OCI-LY1 (cell line): ENCODE measurements at regions not wholly inside any gene's neighbourhood (a gene's known extent, or its start where the extent isn't known, plus 50 kb on each side); places are given as distances from the start of the nearest gene placed in this dataset.

ENCODE experiments used
- H2AFZ ChIP-seq: fragments of 200-600 bp; sonication (generic), shearing (Covaris generic); 2 replicates; pipeline ENCODE4 v1.6.0; 2014; ENCODE audit warnings: antibody characterized with exemption, mild to moderate bottlenecking, low read length
- H3F3A ChIP-seq: fragments of 200-600 bp; sonication (generic), shearing (Covaris generic); 2 replicates; pipeline ENCODE4 v1.6.0; 2014; ENCODE audit warnings: mild to moderate bottlenecking, antibody characterized with exemption, low read length, moderate library complexity; ENCODE audit not compliant: insufficient read depth
- H3K27ac ChIP-seq: fragments of 200-600 bp; sonication (generic); 2 replicates; pipeline ENCODE4 v1.5.1; 2014; ENCODE audit warnings: low read length, mixed run types, mild to moderate bottlenecking, low read depth; ENCODE audit not compliant: poor library complexity, severe bottlenecking
- H3K27me3 ChIP-seq: fragments of 200-600 bp; sonication (generic); 2 replicates; pipeline ENCODE4 v1.6.0; 2014; ENCODE audit warnings: antibody characterized with exemption, mild to moderate bottlenecking, low read length, moderate library complexity; ENCODE audit not compliant: insufficient read depth
- H3K36me3 ChIP-seq: fragments of 200-600 bp; sonication (generic); 2 replicates; pipeline ENCODE4 v1.6.1; 2014; ENCODE audit warnings: mild to moderate bottlenecking, antibody characterized with exemption, low read length, moderate library complexity, mixed read lengths; ENCODE audit not compliant: insufficient read depth
- H3K4me1 ChIP-seq: fragments of 200-600 bp; sonication (generic); 2 replicates; pipeline ENCODE4 v1.5.1; 2014; ENCODE audit warnings: mild to moderate bottlenecking, low read length, moderate library complexity; ENCODE audit not compliant: insufficient read depth, severe bottlenecking
- H3K4me2 ChIP-seq: fragments of 200-600 bp; sonication (generic), shearing (Covaris generic); 2 replicates; pipeline ENCODE4 v1.6.1; 2014; ENCODE audit warnings: low read length
- H3K4me3 ChIP-seq: fragments of 200-600 bp; sonication (generic); 2 replicates; pipeline ENCODE4 v1.5.1; 2014; ENCODE audit warnings: low read length, low read depth, mild to moderate bottlenecking, mixed read lengths; ENCODE audit not compliant: poor library complexity, severe bottlenecking
- H3K79me2 ChIP-seq: fragments of 200-600 bp; shearing (Covaris generic); 2 replicates; pipeline ENCODE4 v1.6.1; 2016; ENCODE audit warnings: mixed run types, low read length, mixed read lengths; ENCODE audit not compliant: insufficient read depth
- H3K9ac ChIP-seq: fragments of 200-600 bp; sonication (generic), shearing (Covaris generic); 2 replicates; pipeline ENCODE4 v1.6.1; 2014; ENCODE audit warnings: mild to moderate bottlenecking, low read length, mixed read lengths
- H3K9me2 ChIP-seq: fragments of 200-600 bp; sonication (generic), shearing (Covaris generic); 2 replicates; pipeline ENCODE4 v1.6.1; 2014; ENCODE audit warnings: low read depth, mild to moderate bottlenecking, low read length, mixed read lengths
- H3K9me3 ChIP-seq: fragments of 200-600 bp; shearing (Covaris generic); 2 replicates; pipeline ENCODE4 v1.6.1; 2014; ENCODE audit warnings: low read length, mixed read lengths
- H4K20me1 ChIP-seq: fragments of 200-600 bp; sonication (generic), shearing (Covaris generic); 2 replicates; pipeline ENCODE4 v1.6.0; 2016; ENCODE audit warnings: mild to moderate bottlenecking, low read length; ENCODE audit not compliant: insufficient read depth
- EZH2 ChIP-seq: fragments of 200-600 bp; sonication (generic), shearing (Covaris generic); IDR thresholded peaks from 2 replicates; pipeline ENCODE4 v1.8.0; 2017; ENCODE audit warnings: borderline replicate concordance, mixed run types, mild to moderate bottlenecking, antibody characterized with exemption, low read length, moderate library complexity, mixed read lengths
- TF ChIP-seq, protein P1 (sequence below): fragments of 200-600 bp; sonication (generic), shearing (Covaris generic); IDR thresholded peaks from 2 replicates; pipeline ENCODE4 v1.5.1; 2017; ENCODE audit warnings: mild to moderate bottlenecking, antibody characterized with exemption, low read length, moderate library complexity, mixed read lengths

DNA sequence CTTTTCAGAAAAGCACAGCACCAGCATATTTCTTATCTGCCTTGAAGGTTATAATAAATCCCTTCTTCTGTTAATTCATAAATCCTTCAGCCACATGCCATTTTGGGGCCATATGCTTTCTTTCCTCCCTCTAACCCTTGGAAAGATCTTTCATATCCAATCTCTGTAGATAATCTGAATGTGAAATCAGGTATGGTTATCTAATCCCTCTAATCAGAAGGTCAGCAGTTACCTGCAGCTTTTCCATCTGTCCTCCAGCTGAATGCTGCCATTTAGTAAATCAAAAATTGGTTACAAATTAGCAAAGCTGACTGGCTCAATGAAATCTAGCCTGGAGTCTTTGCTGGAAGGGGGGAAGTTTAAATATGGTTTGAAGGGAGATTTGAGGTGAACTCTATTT is 230.5 kb downstream of the PIK3C3 start:
- no peaks in the 10 kb centered on the region; the same call in 1 of the 2 replicates for H3F3A ChIP-seq
- no peak overlapping the region for H3K4me2 ChIP-seq
- H3K4me1 ChIP-seq, result no peaks in the 10 kb centered on the region
- no peak for TF ChIP-seq EZH2
- TF ChIP-seq, protein P1, sequence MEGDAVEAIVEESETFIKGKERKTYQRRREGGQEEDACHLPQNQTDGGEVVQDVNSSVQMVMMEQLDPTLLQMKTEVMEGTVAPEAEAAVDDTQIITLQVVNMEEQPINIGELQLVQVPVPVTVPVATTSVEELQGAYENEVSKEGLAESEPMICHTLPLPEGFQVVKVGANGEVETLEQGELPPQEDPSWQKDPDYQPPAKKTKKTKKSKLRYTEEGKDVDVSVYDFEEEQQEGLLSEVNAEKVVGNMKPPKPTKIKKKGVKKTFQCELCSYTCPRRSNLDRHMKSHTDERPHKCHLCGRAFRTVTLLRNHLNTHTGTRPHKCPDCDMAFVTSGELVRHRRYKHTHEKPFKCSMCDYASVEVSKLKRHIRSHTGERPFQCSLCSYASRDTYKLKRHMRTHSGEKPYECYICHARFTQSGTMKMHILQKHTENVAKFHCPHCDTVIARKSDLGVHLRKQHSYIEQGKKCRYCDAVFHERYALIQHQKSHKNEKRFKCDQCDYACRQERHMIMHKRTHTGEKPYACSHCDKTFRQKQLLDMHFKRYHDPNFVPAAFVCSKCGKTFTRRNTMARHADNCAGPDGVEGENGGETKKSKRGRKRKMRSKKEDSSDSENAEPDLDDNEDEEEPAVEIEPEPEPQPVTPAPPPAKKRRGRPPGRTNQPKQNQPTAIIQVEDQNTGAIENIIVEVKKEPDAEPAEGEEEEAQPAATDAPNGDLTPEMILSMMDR, result no peak
- no peaks in the 10 kb centered on the region for H3K9me2 ChIP-seq
- no peaks in the 10 kb centered on the region for H4K20me1 ChIP-seq
- no peak overlapping the region for H3K9ac ChIP-seq
- H3K36me3 ChIP-seq, result no peaks in the 10 kb centered on the region
- no peaks in the 10 kb centered on the region for H3K79me2 ChIP-seq
- H3K27ac ChIP-seq, result no peak overlapping the region
- no peak overlapping the region for H2AFZ ChIP-seq
- H3K4me3 ChIP-seq, result no peak overlapping the region
- no peaks in the 10 kb centered on the region for H3K27me3 ChIP-seq
- no peaks in the 10 kb centered on the region for H3K9me3 ChIP-seq

DNA sequence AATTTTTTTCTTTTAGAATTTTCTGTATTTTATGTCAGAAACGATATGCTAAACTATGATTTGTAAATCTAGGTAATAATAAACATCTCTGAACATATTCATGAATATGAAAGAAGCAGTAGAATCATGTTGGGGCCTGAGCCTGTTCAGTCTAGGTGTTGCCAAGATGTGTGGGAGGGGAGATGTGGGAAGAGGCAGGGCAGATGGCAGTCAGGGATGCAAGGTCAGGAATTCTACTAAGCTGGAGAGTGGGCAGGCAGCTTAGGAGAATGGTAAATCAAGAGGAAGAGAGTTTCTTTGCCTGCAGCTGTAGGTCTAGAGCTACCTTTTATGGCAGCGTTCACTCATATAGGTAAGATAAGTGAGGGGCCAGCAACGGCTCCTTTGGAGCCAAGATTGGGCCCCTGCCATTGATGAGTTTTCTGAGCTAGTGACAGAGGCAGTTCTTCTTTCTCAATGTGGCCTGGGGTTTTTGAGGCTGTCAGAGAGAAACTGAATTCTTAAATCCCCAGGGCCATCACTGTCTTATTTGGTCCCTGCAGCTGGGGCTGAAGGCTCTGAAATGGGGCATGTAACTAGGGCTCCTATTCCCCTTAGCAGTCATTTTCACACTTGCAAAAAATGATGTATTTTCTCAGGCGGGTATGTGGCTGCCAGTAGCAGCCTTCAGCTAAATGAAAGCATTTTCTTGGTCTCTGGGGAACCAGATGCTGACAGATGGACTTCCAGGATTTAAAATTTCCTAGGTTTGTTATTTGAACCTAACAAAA is 232.8 kb downstream of the PIK3C3 start:
- Histone ChIP-seq H3K4me1 (no peaks in the 10 kb centered on the region), H2AFZ (no peak overlapping the region), H4K20me1 (no peaks in the 10 kb centered on the region), H3K9ac (no peak overlapping the region), H3K79me2 (no peaks in the 10 kb centered on the region), H3K4me3 (no peak overlapping the region), H3K36me3 (no peaks in the 10 kb centered on the region), H3K4me2 (no peak overlapping the region), H3F3A (no peaks in the 10 kb centered on the region; the same call in 1 of the 2 replicates), H3K9me3 (no peaks in the 10 kb centered on the region), H3K9me2 (no peaks in the 10 kb centered on the region), H3K27ac (no peak overlapping the region), H3K27me3 (no peaks in the 10 kb centered on the region)
- no peak for TF ChIP-seq EZH2
- TF ChIP-seq, protein P1, result no peak

DNA sequence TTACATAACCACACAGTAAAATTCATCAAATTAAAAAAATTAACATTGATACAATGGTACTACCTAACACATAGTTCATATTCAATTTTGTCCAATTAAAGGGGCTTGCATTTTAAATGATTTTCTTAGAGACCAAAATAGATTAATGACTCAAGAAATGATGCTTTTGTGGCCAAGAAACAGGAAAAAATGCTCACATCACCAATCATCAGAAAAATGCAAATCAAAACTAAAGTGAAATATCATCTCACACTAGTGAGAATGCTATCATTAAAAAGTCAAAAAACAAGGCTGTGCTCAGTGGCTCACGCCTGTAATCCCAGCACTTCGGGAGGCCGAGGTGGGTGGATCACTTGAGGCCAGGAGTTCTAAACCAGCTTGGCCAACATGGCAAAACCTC is 235.6 kb downstream of the PIK3C3 start:
- H3K9me3 ChIP-seq, result no peaks in the 10 kb centered on the region
- H3K27ac ChIP-seq, result no peak overlapping the region
- no peak overlapping the region for H3K4me2 ChIP-seq
- no peaks in the 10 kb centered on the region for H3K79me2 ChIP-seq
- H3K9me2 ChIP-seq, result no peaks in the 10 kb centered on the region
- no peaks in the 10 kb centered on the region; the same call in 1 of the 2 replicates for H3F3A ChIP-seq
- TF ChIP-seq, protein P1, result no peak
- no peak for TF ChIP-seq EZH2
- no peak overlapping the region for H2AFZ ChIP-seq
- H3K27me3 ChIP-seq, result no peaks in the 10 kb centered on the region
- no peak overlapping the region for H3K4me3 ChIP-seq
- H3K4me1 ChIP-seq, result no peaks in the 10 kb centered on the region
- no peaks in the 10 kb centered on the region for H3K36me3 ChIP-seq
- no peak overlapping the region for H3K9ac ChIP-seq
- H4K20me1 ChIP-seq, result no peaks in the 10 kb centered on the region
